ENCODE measurements at regions not wholly inside any gene's neighbourhood (a gene's known extent, or its start where the extent isn't known, plus 50 kb on each side); places are given as distances from the start of the nearest gene placed in this dataset.

GRCh38 chr7:15042285-15043065, 139.9 kb upstream of the DGKB start:
- no peak for TF ChIP-seq GLI2 (tag by site-specific recombination; IDR thresholded peaks at IDR 0.05; ENCODE audit: borderline replicate concordance, low read depth)
- no peak for TF ChIP-seq ZBTB6 (tag by site-specific recombination; IDR thresholded peaks at IDR 0.05)
- TF ChIP-seq ZBTB17 (tag by site-specific recombination; IDR thresholded peaks at IDR 0.05), result no peak
